SK-N-MC (cell line): ENCODE measurements at regions not wholly inside any gene's neighbourhood (a gene's known extent, or its start where the extent isn't known, plus 50 kb on each side); places are given as distances from the start of the nearest gene placed in this dataset.

Experiments used
- EZH2 ChIP-seq: fragments of 200-600 bp; sonication (generic); IDR thresholded peaks from one replicate; pipeline ENCODE4 v1.6.1; 2017; ENCODE audit warnings: antibody characterized with exemption
- FOXP2 ChIP-seq: optimal IDR thresholded peaks from 2 replicates; pipeline ENCODE3; 2011; ENCODE audit warnings: mild to moderate bottlenecking, moderate library complexity; ENCODE audit not compliant: insufficient read depth; ENCODE audit errors: extremely low read length, control extremely low read depth
- POLR2AphosphoS5 ChIP-seq: IDR thresholded peaks from 2 replicates; pipeline ENCODE4 v1.6.1; 2012; ENCODE audit warnings: mild to moderate bottlenecking, low read depth, low read length, borderline replicate concordance

- no peak for TF ChIP-seq EZH2
- no peak for TF ChIP-seq POLR2AphosphoS5
- no peak for TF ChIP-seq FOXP2
These were observed 56.3 kb downstream of the CYTL1 start for GRCh38 chr4:4962928-4963327.
